ENCODE measurements at regions not wholly inside any gene's neighbourhood (a gene's known extent, or its start where the extent isn't known, plus 50 kb on each side); places are given as distances from the start of the nearest gene placed in this dataset.

GRCh38 chr1:37130221-37130948 lies 96.1 kb upstream of the GRIK3 start:
- no peak for DNase-seq

- no peak for DNase-seq
Observed at GRCh38 chr1:37131281-37131680, 97.0 kb upstream of the GRIK3 start.

GRCh38 chr1:37133276-37134145 lies 99.2 kb upstream of the GRIK3 start:
- DNase-seq, result no peak

GRCh38 chr1:37134599-37134998 lies 100.3 kb upstream of the GRIK3 start:
- DNase-seq, result no peak

GRCh38 chr1:37135032-37135431 lies 100.7 kb upstream of the GRIK3 start:
- DNase-seq, result no peak

GRCh38 chr1:37137014-37137413 lies 102.7 kb upstream of the GRIK3 start:
- no peak for DNase-seq

- no peak for DNase-seq
Observed at GRCh38 chr1:37137601-37138000, 103.3 kb upstream of the GRIK3 start.

GRCh38 chr1:37143800-37144199 lies 109.5 kb upstream of the GRIK3 start:
- DNase-seq, result no peak

- DNase-seq, result no peak
Observed at GRCh38 chr1:37146071-37146470, 111.8 kb upstream of the GRIK3 start.

- DNase-seq, result no peak
Observed at GRCh38 chr1:37147392-37147831, 113.1 kb upstream of the GRIK3 start.

GRCh38 chr1:37147906-37148305 lies 113.6 kb upstream of the GRIK3 start:
- DNase-seq, result no peak

- no peak for DNase-seq
Observed at GRCh38 chr1:37148663-37149062, 114.3 kb upstream of the GRIK3 start.

- DNase-seq, result no peak
Observed at GRCh38 chr1:37149296-37149695, 115.0 kb upstream of the GRIK3 start.

GRCh38 chr1:37150986-37151385 lies 116.7 kb upstream of the GRIK3 start:
- no peak for DNase-seq

GRCh38 chr1:37151789-37152188 lies 117.5 kb upstream of the GRIK3 start:
- no peak for DNase-seq

- no peak for DNase-seq
Observed at GRCh38 chr1:37152491-37152890, 118.2 kb upstream of the GRIK3 start.

GRCh38 chr1:37153116-37154100 lies 119.1 kb upstream of the GRIK3 start:
- no peak for DNase-seq

- DNase-seq, result no peak
Observed at GRCh38 chr1:37156646-37157045, 122.3 kb upstream of the GRIK3 start.

GRCh38 chr1:37157634-37158033 lies 123.3 kb upstream of the GRIK3 start:
- no peak for DNase-seq

GRCh38 chr1:37158113-37158749 lies 123.9 kb upstream of the GRIK3 start:
- DNase-seq, result no peak

GRCh38 chr1:37159102-37159501 lies 124.8 kb upstream of the GRIK3 start:
- no peak for DNase-seq

GRCh38 chr1:37161171-37161570 lies 126.9 kb upstream of the GRIK3 start:
- DNase-seq, result no peak

All from NCI-H1092 treated with DMSO at 0.1 percent for 48 hours (cell line).